GM12892 (cell line): ENCODE measurements at regions not wholly inside any gene's neighbourhood (a gene's known extent, or its start where the extent isn't known, plus 50 kb on each side); places are given as distances from the start of the nearest gene placed in this dataset.

Experiments
- POLR2A ChIP-seq: IDR thresholded peaks from 2 replicates; pipeline ENCODE4 v1.6.1; 2011; ENCODE audit warnings: low read depth, low read length, control low read depth
- TAF1 ChIP-seq: IDR thresholded peaks from 2 replicates; pipeline ENCODE4 v1.6.1; 2011; ENCODE audit warnings: low read depth, mild to moderate bottlenecking, control low read depth, low read length, borderline replicate concordance

GRCh38 chr15:96565266-96565665 is 234.8 kb downstream of the NR2F2 start:
- TF ChIP-seq POLR2A: no peak
- TF ChIP-seq TAF1: no peak
